GM19452 (cell line): ENCODE measurements at regions not wholly inside any gene's neighbourhood (a gene's known extent, or its start where the extent isn't known, plus 50 kb on each side); places are given as distances from the start of the nearest gene placed in this dataset.

Source experiments
- ATAC-seq: cut with Tn5 transposase; IDR thresholded peaks from one replicate; pipeline ENCODE4 v1.9.1; 2021; ENCODE audit not compliant: unreplicated experiment

DNA sequence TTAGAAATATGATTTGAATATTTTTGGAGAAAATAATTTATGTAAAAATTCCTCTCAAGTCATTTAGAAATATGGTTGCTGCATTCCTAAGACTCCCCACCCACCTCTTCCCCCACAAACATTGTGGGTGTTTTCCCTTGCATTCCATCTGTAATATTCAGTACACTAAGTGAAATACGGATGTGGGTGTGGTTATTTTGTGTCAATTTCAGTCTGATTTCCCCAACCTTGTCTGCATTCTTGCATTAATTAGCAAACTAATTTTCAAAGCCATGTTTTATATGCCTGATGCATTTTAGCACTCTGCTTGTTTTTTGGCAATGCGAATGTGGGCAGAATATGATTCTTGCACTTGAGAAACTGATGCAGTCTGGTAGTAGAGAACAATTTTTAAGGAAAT is 408.3 kb upstream of the RGMA start:
- ATAC-seq: no peak

DNA sequence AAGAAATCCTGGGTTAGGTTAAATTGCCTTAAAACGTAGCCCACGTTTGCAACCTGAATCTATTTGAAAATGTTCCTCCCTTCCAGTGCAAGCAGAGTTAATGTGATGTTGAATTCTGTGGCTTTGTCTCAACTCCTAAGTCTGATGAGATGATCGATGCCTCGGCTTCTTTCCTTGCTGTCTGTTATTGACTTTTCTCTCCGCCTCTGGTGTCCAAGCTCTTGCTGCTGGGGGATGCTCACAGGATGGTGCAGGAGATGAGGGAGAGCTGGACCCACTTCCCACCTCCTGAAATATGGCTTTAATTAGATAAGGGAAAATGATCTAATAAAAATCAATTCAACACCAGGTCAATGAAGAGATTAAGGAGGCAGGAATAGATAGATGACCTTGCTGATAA is 407.9 kb upstream of the RGMA start:
- no peak for ATAC-seq

DNA sequence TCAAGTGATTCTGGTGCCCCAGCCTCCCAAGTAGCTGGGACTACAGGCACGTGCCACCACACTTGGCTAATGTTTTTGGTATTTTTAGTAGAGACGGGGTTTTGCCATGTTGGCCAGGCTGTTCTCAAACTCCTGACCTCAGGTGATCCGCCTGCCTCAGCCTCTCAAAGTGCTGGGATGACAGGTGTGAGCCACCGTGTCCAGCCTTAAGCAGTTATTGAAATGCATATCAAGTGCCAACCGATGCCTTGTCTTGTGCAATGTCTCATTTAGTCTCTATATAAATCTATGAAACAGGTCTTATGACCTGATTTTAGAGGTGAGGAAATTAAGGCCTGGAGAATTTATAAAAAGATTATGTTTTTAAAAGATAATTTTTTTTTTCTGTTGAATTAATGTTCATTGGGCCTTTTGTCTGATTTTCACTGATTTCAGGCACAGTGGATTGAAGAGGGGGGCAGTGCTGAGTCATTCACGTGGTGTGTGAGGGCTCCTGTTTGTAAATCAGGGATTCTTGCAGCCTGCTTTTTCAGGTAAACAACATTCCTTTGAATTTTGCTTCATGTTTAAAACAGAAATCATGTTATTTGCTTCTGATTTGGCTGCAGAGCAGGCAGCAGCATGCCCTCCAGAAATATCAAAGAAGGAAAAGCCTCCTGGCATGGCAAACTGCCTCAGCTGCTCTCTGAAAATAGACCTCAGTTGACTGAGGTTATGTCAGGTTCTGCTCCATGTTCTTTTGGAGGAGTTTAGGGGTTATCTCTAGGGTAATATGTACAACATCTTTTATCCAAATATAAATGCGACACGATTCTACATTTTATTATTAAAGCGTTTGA is 407.0 kb upstream of the RGMA start:
- ATAC-seq: no peak

DNA sequence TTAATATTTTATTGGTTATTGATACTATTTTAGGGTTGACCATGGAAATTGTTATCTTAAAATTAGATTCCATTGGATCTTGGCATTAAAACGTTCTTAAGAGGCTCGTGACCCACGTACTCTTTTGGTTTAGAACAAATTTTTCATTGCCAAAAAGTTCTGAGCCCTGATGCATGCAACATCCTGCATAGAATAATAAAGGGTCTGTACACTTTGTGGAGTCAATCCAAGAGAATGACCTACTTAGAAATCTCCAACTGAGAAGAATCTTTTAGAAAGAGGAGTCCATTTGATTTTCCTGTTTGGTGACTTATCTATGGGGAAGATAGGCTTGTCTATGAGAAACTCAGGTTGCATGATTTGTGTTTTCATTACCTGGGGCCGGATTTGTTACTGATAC is 404.2 kb upstream of the RGMA start:
- no peak for ATAC-seq

DNA sequence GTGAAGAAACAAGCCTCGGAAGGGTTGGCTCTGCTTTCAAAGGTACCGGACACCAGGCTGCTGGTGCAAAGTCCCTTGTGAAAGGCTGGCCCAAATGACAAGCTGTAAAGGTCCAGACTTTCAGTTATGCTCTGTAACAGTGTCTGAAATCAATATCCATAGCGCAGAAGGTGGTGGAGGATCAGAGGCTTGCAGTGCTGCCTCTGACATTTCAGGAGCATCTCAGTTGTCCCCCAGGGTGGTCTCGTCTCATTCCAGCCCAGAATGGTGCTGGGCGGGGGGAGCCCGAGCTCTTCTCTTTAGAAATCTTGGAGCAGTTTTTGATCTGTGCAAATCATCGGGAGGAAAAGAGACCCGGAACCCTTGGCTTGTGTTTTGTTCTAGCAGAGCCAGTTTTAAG is 402.3 kb upstream of the RGMA start:
- no peak for ATAC-seq

DNA sequence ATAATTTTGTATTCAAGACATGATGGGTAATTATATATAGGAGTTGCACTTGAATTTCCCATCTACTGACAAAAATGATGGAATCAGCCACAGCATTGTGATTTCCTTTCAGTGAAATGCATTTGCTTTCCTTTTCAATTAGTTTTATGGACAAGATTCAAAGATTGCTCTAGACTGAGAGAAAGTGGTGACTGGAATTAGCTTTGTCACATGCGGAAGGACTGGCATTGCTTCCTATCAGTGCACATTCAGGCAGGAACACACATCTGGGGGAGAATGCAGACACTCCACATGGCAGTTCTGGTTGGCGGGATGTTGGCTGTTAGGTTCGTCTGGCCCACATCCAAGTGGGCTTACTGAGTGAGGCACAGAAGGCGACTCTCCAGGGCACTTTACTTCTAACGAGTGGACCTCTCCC is 399.3 kb upstream of the RGMA start:
- no peak for ATAC-seq

DNA sequence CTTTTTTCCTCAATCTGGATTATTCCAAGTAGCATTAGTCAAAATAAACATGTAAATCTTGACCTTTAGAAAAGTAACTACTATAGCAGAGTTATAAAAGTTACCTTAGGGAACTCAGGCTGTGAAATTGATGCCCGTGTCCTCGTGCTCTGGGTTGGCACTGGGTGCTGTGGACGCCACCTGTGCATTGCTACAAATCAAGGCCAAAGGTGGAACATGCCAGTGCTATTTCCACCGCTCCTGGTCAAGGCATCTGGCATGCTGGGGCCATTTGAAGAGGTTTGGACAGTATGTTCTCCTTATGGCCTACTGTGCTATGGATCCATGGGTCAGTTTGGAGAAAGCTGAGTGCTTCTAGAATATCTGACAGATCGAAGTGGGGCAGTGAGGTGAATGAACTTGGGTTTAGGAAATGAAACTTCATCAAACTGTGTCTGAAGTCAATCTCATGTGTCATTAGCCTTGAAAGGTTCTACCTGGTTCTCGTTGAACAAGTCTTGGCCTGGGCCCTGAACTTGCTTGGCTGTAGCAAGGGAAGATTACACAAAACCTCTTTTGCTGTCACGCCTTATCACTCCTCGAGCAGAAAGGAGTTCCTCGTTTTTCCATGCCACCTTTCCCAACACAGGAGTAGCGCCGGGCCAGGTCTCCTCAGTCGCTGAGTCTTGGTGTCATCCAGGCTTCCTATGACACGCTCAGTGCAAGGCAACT is 397.6 kb upstream of the RGMA start:
- no peak for ATAC-seq

DNA sequence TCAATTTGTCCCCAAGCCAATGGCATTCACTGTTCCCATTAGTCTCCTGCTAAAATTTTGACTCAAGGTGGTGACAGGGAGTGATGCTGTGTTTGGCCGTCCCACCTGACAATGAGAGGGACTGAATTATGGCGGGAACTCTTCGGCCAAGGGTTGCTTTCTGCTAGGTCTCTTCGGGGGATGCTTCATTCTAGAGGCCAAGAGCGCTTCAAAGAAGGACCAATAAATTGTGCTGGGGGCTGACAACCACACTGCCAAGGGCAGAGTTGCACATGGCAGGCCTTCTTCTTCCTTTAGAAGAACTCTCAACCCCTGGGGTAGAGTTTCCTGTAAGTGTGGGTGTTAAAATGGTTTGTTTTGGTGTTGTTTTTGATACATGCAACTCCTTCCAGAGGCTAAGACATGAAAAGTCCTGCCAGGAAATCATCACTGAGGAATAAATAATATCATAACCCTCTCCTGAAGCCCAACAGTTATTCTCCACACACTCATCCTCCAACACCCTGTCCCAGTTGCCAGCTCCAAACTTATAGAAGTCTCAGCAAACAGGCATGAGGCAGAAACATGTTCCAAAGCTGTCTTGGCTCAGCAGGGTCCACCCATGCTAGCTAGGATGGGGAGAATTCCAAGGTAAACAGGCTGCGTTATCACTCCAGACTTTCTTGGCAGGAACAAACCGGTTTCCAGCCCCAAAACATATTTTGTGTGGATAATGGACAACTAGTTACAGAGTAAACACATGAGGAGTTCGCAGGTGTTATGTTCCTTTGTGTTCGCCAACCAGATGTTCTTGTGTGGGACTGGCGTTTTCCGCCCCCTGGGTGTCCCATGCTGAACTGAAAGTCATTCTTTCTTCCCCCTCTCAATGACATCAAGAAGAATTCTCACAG is 396.7 kb upstream of the RGMA start:
- no peak for ATAC-seq

DNA sequence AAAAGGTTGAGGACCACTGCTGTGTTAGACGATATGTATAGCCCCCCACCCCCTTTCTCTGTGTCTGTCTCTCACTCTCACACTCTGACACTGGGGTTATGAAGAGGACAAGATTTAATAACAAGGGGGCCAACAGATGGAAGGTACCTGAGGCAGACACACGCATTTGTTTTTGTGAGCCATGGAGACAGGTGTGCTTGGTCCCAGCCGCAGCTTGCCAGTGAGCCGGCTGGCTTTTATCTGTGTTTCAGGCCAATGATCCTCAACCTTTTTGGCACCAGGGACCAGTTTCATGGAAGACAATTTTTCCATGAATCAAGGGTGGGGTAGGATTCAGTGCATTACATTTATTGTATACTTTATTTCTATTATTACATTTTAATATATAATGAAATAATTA is 394.9 kb upstream of the RGMA start:
- no peak for ATAC-seq

DNA sequence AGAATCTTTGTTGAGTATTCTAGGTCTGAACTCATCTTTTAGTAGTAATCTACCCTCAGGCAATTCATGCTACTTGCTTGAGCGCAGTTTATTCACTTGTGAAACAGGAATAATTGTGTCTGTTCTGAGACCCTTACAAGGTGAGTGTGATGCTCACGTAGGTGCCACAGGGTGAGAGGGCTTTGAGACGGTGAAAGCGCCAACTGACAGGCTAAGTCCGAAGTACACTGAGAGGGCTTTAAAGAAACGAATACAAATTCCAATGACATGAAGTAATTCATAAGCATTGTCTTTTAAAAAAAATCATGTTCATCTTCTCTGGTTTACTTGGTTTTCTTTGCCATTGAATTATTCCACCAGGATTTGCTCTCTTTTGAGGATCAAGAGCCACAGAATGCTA is 393.7 kb upstream of the RGMA start:
- ATAC-seq: no peak

DNA sequence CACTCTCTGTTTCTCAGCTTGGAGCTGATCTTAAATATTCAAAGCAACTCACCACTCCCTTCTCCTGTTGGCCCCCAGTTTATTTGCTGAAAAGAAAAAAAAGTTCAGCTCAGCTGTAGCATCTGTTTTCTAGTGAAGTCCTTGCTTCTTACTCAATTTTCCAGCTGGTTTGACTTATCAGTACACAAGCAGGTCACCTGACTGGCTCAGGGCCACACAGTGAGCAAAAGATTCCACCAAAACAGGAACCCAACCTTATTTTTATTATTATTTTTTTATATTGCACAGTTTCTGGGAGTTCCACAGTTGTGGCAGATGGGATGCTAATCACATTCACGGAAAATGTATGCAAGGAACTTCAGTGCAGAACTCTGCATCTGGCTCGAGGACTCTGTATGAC is 390.7 kb upstream of the RGMA start:
- no peak for ATAC-seq

DNA sequence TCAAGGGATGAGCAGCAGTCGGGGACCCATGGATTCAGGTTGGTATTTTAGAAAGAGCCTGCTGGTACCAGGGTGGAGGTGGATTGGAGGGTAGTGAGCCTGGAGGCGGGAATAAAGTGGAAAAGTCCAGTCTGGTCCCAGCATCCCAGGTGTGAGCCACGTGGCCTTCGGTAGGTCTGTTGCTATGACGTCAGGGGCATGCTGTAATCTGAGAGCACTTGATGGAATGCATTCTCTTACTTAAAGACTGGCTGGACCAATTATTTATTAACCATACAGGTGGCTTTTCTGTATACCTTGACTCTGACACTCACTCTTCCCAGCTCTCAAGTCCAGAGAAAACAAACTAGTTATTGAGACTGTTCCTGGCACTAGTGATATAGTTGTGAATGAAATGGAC is 389.9 kb upstream of the RGMA start:
- no peak for ATAC-seq

DNA sequence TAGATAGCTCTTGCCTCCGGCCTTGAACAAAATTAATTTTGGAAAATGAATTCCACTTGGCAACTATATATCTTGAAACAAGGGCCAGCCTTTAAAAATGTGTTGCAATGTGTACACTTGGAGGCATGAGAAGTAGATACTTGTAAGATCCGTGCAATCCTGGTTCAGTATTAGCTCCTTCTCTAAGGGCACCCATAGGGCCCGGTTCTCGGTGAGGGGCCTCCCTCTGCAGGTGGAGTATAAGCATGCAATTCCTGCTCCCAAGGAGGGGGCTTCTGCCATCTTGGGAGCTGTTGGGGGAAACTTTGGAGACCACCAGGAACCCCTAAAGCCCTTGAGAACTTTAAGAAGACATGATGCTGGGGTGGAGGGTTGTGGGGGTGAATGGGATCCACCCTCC is 388.7 kb upstream of the RGMA start:
- ATAC-seq: no peak

DNA sequence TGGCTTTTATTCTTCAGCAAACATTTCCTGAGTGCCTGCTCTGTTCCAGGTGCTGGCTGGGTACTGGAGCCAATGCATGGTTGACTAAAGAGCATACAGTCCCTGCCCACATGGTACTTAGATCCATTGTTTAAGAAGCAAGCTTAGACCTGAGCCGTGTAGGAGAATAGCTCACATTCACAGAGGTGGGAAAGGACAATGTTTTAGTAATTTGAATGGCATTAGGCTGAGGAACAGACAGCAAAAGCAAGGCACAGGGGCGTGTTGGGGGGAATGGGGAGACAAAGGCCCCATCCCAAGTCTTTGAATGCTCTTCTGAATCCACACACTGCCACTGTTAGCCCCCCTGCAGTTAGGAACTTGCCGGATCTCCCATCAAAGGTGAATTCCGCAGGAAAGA is 388.2 kb upstream of the RGMA start:
- no peak for ATAC-seq

DNA sequence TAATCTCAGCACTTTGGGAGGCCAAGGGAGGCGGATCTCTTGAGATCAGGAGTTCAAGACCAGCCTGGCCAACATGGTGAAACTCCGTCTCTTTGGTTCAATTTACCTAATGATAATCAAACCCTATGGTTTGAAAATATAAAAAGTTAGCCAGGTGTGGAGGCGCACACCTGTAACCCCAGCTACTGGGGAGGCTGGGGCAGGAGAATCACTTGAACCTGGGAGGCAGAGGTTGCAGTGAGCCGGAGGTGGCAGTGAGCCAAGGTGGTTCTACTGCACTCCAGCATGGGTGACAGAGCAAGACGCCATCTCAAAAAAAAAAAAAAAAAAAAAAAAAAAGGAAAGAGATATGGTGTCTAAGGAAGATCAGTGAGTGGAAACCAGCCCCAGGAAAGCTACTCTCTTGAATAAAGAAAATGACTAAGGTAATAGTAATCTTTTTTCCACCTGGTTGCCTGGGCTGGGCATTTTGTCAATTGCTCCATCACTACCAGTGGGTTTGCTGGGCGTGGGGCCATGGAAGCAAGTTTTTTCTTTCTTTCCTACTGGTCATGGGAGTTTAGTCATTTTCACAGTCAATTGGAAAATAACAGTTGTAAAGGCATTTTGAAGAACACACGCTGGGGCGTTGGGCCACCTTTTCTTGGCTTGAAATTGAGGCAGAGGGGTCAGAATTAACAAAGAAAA is 387.6 kb upstream of the RGMA start:
- no peak for ATAC-seq

DNA sequence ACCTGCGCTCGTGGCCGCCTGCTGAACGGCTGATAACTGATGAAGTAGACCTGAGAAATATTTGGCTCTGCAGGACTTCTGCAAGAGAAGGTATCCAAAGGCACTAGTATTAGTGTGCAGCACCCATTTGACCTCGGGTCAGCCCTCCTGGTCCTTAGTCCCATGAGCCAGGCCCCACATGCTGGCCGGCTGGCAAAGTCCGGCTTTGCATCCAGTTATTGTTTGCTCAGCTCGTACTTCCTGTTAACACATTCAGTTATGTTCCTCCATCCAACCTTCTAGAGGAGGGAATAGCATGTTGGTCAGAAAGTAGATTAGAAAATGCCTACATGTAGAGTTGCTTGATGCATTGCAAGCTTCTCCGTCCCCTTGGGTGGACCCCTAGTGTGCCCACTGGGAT is 385.7 kb upstream of the RGMA start:
- ATAC-seq: no peak

DNA sequence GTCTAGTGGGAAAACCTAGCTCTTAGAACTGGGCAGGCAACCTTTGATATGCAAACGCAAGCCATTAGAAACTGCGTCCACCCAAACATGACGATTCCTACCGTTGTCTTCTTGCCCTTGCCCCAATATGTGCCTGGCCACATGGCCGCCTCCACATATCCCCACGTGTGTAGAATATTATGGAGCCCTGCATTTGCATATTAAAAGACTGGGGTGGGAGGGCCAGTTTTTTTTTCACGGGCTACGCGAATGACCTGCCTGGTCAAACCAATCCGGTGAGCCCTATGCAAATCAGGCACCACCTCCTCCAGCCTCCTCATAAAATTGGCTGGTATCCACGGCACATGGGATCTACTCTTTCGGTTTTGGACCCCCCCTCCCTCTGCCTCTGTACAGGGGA is 381.0 kb upstream of the RGMA start:
- ATAC-seq: no peak

DNA sequence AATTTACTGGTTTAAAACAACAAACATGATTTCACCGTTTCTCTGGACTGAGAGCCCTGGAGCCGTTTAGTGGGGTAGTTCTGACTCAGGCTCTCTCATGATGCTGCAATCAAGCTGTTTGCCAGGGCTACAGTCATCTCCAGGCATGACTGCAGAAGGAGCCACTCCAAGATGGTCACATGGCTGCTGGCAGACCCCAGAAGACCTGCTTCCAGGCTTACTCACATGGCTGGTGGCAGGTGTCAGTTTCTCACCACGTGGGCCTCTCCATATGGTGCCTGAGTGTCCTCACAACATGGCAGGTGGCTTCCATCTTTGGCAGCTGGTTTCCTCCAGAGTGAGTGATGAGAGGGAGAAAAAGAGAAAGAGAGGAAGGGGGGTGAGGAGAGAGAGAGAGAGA is 378.3 kb upstream of the RGMA start:
- ATAC-seq: no peak

DNA sequence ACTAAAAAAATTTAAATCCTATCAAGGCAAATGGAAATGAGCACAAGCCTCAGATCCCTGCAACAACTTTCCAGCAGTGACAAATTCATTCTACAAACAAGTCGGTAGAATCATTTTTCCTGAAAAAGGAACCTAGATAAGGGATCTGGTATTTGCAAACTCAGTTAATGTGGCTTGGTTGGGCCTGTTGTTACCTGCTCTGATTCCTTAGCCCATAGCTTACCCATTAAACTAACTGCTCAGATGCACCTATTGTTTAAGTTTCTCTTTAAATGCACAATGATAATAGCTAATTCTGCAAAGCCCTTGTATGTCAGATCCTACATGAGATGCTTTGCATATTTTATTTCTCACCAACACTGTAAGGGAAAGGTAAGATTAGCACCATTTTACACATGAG is 377.4 kb upstream of the RGMA start:
- ATAC-seq: no peak

DNA sequence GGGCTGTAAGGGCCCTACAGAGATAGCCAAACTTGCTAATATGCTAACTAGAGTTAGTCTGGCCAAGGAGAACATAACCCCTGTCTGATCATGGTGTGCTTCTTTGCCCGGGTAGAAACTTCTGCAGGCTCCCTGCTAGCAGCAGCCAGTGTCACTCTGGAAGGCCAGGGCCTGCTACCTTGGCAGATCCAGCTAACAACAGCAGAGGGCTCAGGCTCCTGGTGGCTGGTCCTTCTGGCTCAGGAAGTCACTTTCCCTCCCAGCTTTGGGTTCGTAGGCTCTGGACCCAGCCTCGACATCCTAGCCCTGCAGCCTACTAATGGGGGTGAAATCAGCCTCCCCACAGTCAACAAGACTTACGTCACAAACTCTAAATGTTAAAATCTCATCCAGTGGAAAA is 373.7 kb upstream of the RGMA start:
- ATAC-seq: no peak

DNA sequence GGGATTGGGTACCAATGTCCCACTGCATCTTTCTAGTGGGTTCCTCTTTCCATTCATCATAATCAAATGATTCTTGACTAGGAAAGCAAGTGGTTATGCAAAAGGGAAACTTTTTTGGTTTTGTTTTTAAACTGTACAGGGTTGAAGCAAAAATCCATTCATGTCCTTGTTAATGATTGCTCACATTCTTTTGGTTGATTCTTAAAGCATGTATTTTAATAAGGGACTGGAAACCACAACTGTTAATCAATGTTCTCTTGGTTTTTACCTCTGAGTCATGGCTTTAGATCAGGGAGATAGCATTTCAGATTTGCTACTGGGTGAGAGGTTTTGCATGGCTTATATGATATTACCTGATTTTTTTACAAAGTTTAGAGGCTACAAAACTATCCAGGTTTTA is 371.7 kb upstream of the RGMA start:
- ATAC-seq: peak; percentile 89
